ENCODE measurements at regions not wholly inside any gene's neighbourhood (a gene's known extent, or its start where the extent isn't known, plus 50 kb on each side); places are given as distances from the start of the nearest gene placed in this dataset.
A peak's percentile ranks its signal among the peaks of the same experiment; 100 is the strongest.

DNA sequence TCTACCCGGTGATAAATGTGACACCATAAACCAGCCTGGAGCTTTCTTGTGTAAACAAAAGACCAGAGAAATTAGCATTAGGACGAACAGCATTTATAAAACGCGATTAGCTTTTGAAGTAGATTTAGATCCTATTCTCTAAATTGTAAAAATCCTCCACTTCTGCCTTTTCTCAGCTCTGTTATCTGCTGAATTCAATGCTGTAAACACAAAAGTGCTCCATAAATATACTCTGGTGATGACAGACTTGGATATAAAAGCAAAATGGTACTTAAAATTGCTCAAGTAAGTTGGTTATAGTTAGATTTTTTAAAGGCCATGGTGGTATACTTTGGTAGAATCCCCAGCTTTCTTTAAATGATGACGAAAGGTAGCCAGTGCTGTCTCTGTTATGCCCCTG is 114.6 kb upstream of the RMST start:
- no peaks in the 10 kb centered on the region for H3K36me3 ChIP-seq (ENCODE audit: control insufficient read depth in 4 of 4, insufficient read depth in 4 of 4, low read length in 4 of 4)
- 66 to 68% methylated on average over 5 of the region's 5 CpGs for WGBS, 2 donors
- no peaks in the 10 kb centered on the region for H3K9me3 ChIP-seq (ENCODE audit: control insufficient read depth in 4 of 4, insufficient read depth in 3 of 4, low read length in 3 of 4)
- TF ChIP-seq CTCF (IDR thresholded peaks at IDR 0.05; ENCODE audit: control extremely low read depth, extremely low read depth) = no peak
- no peaks in the 10 kb centered on the region for H3K27me3 ChIP-seq (ENCODE audit: control insufficient read depth in 3 of 3, insufficient read depth in 3 of 3, low read length in 2 of 3)
- DNase-seq (peak in 1 of 3 donors; percentile 13), ATAC-seq (ENCODE audit: insufficient read depth, low FRiP score) (no peak)
- no peak overlapping the region for H3K9ac ChIP-seq (ENCODE audit: insufficient read depth in 1 of 2, low read length in 2 of 2)
- H3K27ac ChIP-seq (ENCODE audit: low read depth in 1 of 2, low read length in 1 of 2) = no peak overlapping the region
- H3K4me3 ChIP-seq = no peak overlapping the region
- H3K4me1 ChIP-seq (ENCODE audit: control insufficient read depth in 5 of 5, insufficient read depth in 5 of 5, low read length in 5 of 5) = no peaks in the 10 kb centered on the region

GRCh38 chr12:97358361-97358760 is 104.2 kb upstream of the RMST start:
- no peak for TF ChIP-seq CTCF (IDR thresholded peaks at IDR 0.05; ENCODE audit: control extremely low read depth, extremely low read depth)
- DNase-seq = no peak
- H3K27ac ChIP-seq (ENCODE audit: low read depth in 1 of 2, low read length in 1 of 2) = no peak overlapping the region
- H3K9ac ChIP-seq (ENCODE audit: insufficient read depth in 1 of 2, low read length in 2 of 2) = no peak overlapping the region
- no peaks in the 10 kb centered on the region for H3K27me3 ChIP-seq (ENCODE audit: control insufficient read depth in 3 of 3, insufficient read depth in 3 of 3, low read length in 2 of 3)
- 55 to 64% methylated on average over 3 of the region's 3 CpGs for WGBS, 2 donors
- no peaks in the 10 kb centered on the region for H3K4me1 ChIP-seq (ENCODE audit: control insufficient read depth in 5 of 5, insufficient read depth in 5 of 5, low read length in 5 of 5)
- no peak for ATAC-seq (ENCODE audit: insufficient read depth, low FRiP score)
- H3K36me3 ChIP-seq (ENCODE audit: control insufficient read depth in 4 of 4, insufficient read depth in 4 of 4, low read length in 4 of 4) = no peaks in the 10 kb centered on the region
- H3K9me3 ChIP-seq (ENCODE audit: control insufficient read depth in 4 of 4, insufficient read depth in 3 of 4, low read length in 3 of 4) = no peaks in the 10 kb centered on the region
- H3K4me3 ChIP-seq = no peak overlapping the region

GRCh38 chr12:97359021-97359690 is 103.4 kb upstream of the RMST start:
- TF ChIP-seq CTCF (IDR thresholded peaks at IDR 0.05; ENCODE audit: control extremely low read depth, extremely low read depth) = no peak
- no peak overlapping the region for H3K9ac ChIP-seq (ENCODE audit: insufficient read depth in 1 of 2, low read length in 2 of 2)
- no peak overlapping the region for H3K4me3 ChIP-seq
- ATAC-seq (ENCODE audit: insufficient read depth, low FRiP score) (no peak), DNase-seq (no peak)
- no peak overlapping the region for H3K27ac ChIP-seq (ENCODE audit: low read depth in 1 of 2, low read length in 1 of 2)
- no peaks in the 10 kb centered on the region for H3K27me3 ChIP-seq (ENCODE audit: control insufficient read depth in 3 of 3, insufficient read depth in 3 of 3, low read length in 2 of 3)
- no peaks in the 10 kb centered on the region for H3K4me1 ChIP-seq (ENCODE audit: control insufficient read depth in 5 of 5, insufficient read depth in 5 of 5, low read length in 5 of 5)
- H3K9me3 ChIP-seq (ENCODE audit: control insufficient read depth in 4 of 4, insufficient read depth in 3 of 4, low read length in 3 of 4) = no peaks in the 10 kb centered on the region
- no peaks in the 10 kb centered on the region for H3K36me3 ChIP-seq (ENCODE audit: control insufficient read depth in 4 of 4, insufficient read depth in 4 of 4, low read length in 4 of 4)
- 55 to 66% methylated on average over 5 of the region's 5 CpGs for WGBS, 2 donors

DNA sequence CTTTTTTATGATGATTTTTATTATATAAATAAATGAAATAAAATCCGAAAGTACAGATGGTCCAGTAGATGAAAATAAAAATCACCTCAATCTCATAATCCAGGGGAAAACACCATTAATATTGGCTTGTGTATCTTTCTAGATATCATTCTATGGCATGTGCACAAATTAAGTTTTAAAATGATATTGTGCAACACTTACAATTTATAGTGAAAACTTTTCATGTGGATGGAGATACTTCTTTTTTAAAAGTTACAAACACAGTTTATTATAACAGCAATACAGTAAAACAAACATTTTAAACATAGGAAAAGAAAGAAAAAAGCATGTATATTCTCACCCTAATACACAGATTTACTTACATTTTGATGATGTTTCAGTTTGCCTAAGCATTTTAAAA is 98.9 kb upstream of the RMST start:
- Histone ChIP-seq H3K27ac (ENCODE audit: low read depth in 1 of 2, low read length in 1 of 2) (no peak overlapping the region), H3K36me3 (ENCODE audit: control insufficient read depth in 4 of 4, insufficient read depth in 4 of 4, low read length in 4 of 4) (no peaks in the 10 kb centered on the region), H3K9me3 (ENCODE audit: control insufficient read depth in 4 of 4, insufficient read depth in 3 of 4, low read length in 3 of 4) (no peaks in the 10 kb centered on the region), H3K27me3 (ENCODE audit: control insufficient read depth in 3 of 3, insufficient read depth in 3 of 3, low read length in 2 of 3) (no peaks in the 10 kb centered on the region), H3K9ac (ENCODE audit: insufficient read depth in 1 of 2, low read length in 2 of 2) (no peak overlapping the region), H3K4me3 (no peak overlapping the region), H3K4me1 (ENCODE audit: control insufficient read depth in 5 of 5, insufficient read depth in 5 of 5, low read length in 5 of 5) (no peaks in the 10 kb centered on the region)
- no peak for TF ChIP-seq CTCF (IDR thresholded peaks at IDR 0.05; ENCODE audit: control extremely low read depth, extremely low read depth)
- no peak for ATAC-seq (ENCODE audit: insufficient read depth, low FRiP score)
- no peak for DNase-seq
- 85 to 97% methylated on average over 1 of the region's 1 CpG for WGBS, 2 donors

Measured in lung (tissue), 11 donors.